CD8-positive, alpha-beta memory T cell (primary cell): ENCODE measurements at regions not wholly inside any gene's neighbourhood (a gene's known extent, or its start where the extent isn't known, plus 50 kb on each side); places are given as distances from the start of the nearest gene placed in this dataset.

Experiments
- CTCF ChIA-PET: fragments of 350-600 bp; sonication (Branson Sonifier 250); formaldehyde crosslinking; loops from one replicate; lab custom pipeline; 2021; ENCODE audit warnings: antibody characterized with exemption; lab: Charles Lee
- POLR2A ChIA-PET: fragments of 350-600 bp; sonication (Branson Sonifier 250); formaldehyde crosslinking; loops from one replicate; lab custom pipeline; 2021; ENCODE audit warnings: antibody characterized with exemption; lab: Charles Lee
- DNase-seq, 5 donors: peaks; one replicate each; pipeline versions ENCODE4 v3.0.0 to v3.0.0-alpha.2; 2020 to 2022; ENCODE audit warnings: mixed read lengths in 1 of 5
- H3K27ac ChIP-seq: one replicate; pipeline ENCODE4 v1.7.0; 2013; ENCODE audit warnings: low read depth, mild to moderate bottlenecking, low read length, moderate library complexity
- H3K27me3 ChIP-seq: 2 replicates; pipeline ENCODE4 v1.7.0; 2013; ENCODE audit warnings: low read length, mild to moderate bottlenecking; ENCODE audit not compliant: insufficient read depth, poor library complexity, severe bottlenecking
- H3K36me3 ChIP-seq: 2 replicates; pipeline ENCODE4 v1.7.0; 2013; ENCODE audit warnings: mild to moderate bottlenecking, low read length, moderate library complexity; ENCODE audit not compliant: insufficient read depth
- H3K4me1 ChIP-seq: 2 replicates; pipeline ENCODE4 v1.7.0; 2013; ENCODE audit warnings: mild to moderate bottlenecking, low read length, moderate library complexity; ENCODE audit not compliant: insufficient read depth
- H3K4me3 ChIP-seq: 2 replicates; pipeline ENCODE4 v1.7.0; 2013; ENCODE audit warnings: mild to moderate bottlenecking, low read length
- H3K9me3 ChIP-seq: 2 replicates; pipeline ENCODE4 v1.7.0; 2013; ENCODE audit warnings: mild to moderate bottlenecking, low read length
- H3K27ac Mint-ChIP-seq, 8 donors: one replicate each; pipeline ENCODE4 v1.8.0; 2020 to 2021; ENCODE audit warnings: mixed read lengths in 8 of 8, mild to moderate bottlenecking in 6 of 8, inconsistent platforms in 3 of 8, moderate library complexity in 3 of 8
- H3K27me3 Mint-ChIP-seq, 2 donors: one replicate each; pipeline ENCODE4 v1.8.0; 2020 to 2021; ENCODE audit warnings: mixed read lengths in 2 of 2, mild to moderate bottlenecking in 1 of 2, moderate library complexity in 1 of 2
- H3K36me3 Mint-ChIP-seq, 3 donors: one replicate each; pipeline ENCODE4 v1.8.0; 2020 to 2021; ENCODE audit warnings: mixed read lengths in 3 of 3, inconsistent platforms in 1 of 3, mild to moderate bottlenecking in 1 of 3
- H3K4me1 Mint-ChIP-seq, 3 donors: one replicate each; pipeline ENCODE4 v1.8.0; 2020 to 2021; ENCODE audit warnings: mixed read lengths in 3 of 3, inconsistent platforms in 1 of 3, mild to moderate bottlenecking in 1 of 3
- H3K4me3 Mint-ChIP-seq, 7 donors: one replicate each; pipeline ENCODE4 v1.8.0; 2020 to 2021; ENCODE audit warnings: mixed read lengths in 7 of 7, mild to moderate bottlenecking in 6 of 7, moderate library complexity in 4 of 7, inconsistent platforms in 2 of 7
- H3K9me3 Mint-ChIP-seq, 5 donors: one replicate each; pipeline ENCODE4 v1.8.0; 2020 to 2022; ENCODE audit warnings: mixed read lengths in 5 of 5, mild to moderate bottlenecking in 3 of 5, moderate library complexity in 2 of 5, inconsistent platforms in 1 of 5

GRCh38 chr3:104291878-104292277, 1074.8 kb upstream of the ALCAM start:
- Mint-ChIP-seq H3K27ac (peak overlapping the region in 7 of 8 donors; percentile 6 to 87 (median 59)), H3K9me3 (peaks cover 0 to 1% (median 0%) of the 10 kb centered on the region in 5 donors), H3K4me1 (peaks cover 11 to 23% (median 15%) of the 10 kb centered on the region in 3 donors), H3K4me3 (peak overlapping the region in 6 of 7 donors; percentile 13 to 78 (median 70)), H3K36me3 (no peaks in the 10 kb centered on the region), H3K27me3 (no peaks in the 10 kb centered on the region)
- POLR2A ChIA-PET = no interaction called here
- H3K9me3 ChIP-seq = no peaks in the 10 kb centered on the region
- H3K4me1 ChIP-seq = no peaks in the 10 kb centered on the region
- CTCF ChIA-PET = no interaction called here
- H3K4me3 ChIP-seq = peak overlapping the region; percentile 20
- no peak overlapping the region for H3K27ac ChIP-seq
- H3K27me3 ChIP-seq = no peaks in the 10 kb centered on the region
- H3K36me3 ChIP-seq = no peaks in the 10 kb centered on the region
- DNase-seq = no peak

- H3K4me1 ChIP-seq = no peaks in the 10 kb centered on the region
- CTCF ChIA-PET = no interaction called here
- H3K4me1 Mint-ChIP-seq = peaks cover under 1 to 2% (median 1%) of the 10 kb centered on the region in 3 donors
Observed at GRCh38 chr3:104297617-104298016, 1069.1 kb upstream of the ALCAM start.

GRCh38 chr3:104298662-104299061, 1068.0 kb upstream of the ALCAM start:
- H3K9me3 Mint-ChIP-seq = no peaks in the 10 kb centered on the region
- ChIA-PET CTCF (no interaction called here), POLR2A (no interaction called here)
- no peak overlapping the region for H3K4me3 Mint-ChIP-seq
- H3K9me3 ChIP-seq = no peaks in the 10 kb centered on the region
- DNase-seq = no peak
- no peak overlapping the region for H3K27ac Mint-ChIP-seq
- H3K27me3 ChIP-seq = no peaks in the 10 kb centered on the region
- H3K4me3 ChIP-seq = no peak overlapping the region
- H3K27ac ChIP-seq = no peak overlapping the region
- no peaks in the 10 kb centered on the region for H3K4me1 Mint-ChIP-seq
- no peaks in the 10 kb centered on the region for H3K4me1 ChIP-seq
- H3K27me3 Mint-ChIP-seq = peaks cover 0 to 3% of the 10 kb centered on the region in 2 donors
- no peaks in the 10 kb centered on the region for H3K36me3 ChIP-seq
- no peaks in the 10 kb centered on the region for H3K36me3 Mint-ChIP-seq

More at GRCh38 chr3:104297617-104298016, 1069.1 kb upstream of the ALCAM start:
- H3K36me3 Mint-ChIP-seq = no peaks in the 10 kb centered on the region
- H3K36me3 ChIP-seq = no peaks in the 10 kb centered on the region
- H3K27me3 ChIP-seq = no peaks in the 10 kb centered on the region
- no peaks in the 10 kb centered on the region for H3K9me3 ChIP-seq
- POLR2A ChIA-PET = no interaction called here
- H3K27ac ChIP-seq = no peak overlapping the region
- H3K4me3 Mint-ChIP-seq = no peak overlapping the region
- DNase-seq = no peak
- no peaks in the 10 kb centered on the region for H3K9me3 Mint-ChIP-seq
- H3K27me3 Mint-ChIP-seq = no peaks in the 10 kb centered on the region
- no peak overlapping the region for H3K4me3 ChIP-seq
- no peak overlapping the region for H3K27ac Mint-ChIP-seq

GRCh38 chr3:104316118-104316517, 1050.6 kb upstream of the ALCAM start:
- Mint-ChIP-seq H3K9me3 (peaks cover 4 to 13% (median 8%) of the 10 kb centered on the region in 5 donors), H3K27me3 (no peaks in the 10 kb centered on the region), H3K4me1 (no peaks in the 10 kb centered on the region), H3K4me3 (no peak overlapping the region), H3K36me3 (no peaks in the 10 kb centered on the region), H3K27ac (no peak overlapping the region)
- no peak for DNase-seq
- H3K27me3 ChIP-seq = no peaks in the 10 kb centered on the region
- CTCF ChIA-PET = no interaction called here
- no peak overlapping the region for H3K4me3 ChIP-seq
- no peaks in the 10 kb centered on the region for H3K4me1 ChIP-seq
- H3K9me3 ChIP-seq = no peaks in the 10 kb centered on the region
- H3K27ac ChIP-seq = no peak overlapping the region
- POLR2A ChIA-PET = no interaction called here
- H3K36me3 ChIP-seq = no peaks in the 10 kb centered on the region

GRCh38 chr3:104323226-104323625, 1043.5 kb upstream of the ALCAM start:
- no peaks in the 10 kb centered on the region for H3K9me3 ChIP-seq
- CTCF ChIA-PET = no interaction called here
- no peak overlapping the region for H3K4me3 ChIP-seq
- Mint-ChIP-seq H3K4me1 (no peaks in the 10 kb centered on the region), H3K36me3 (no peaks in the 10 kb centered on the region), H3K27ac (no peak overlapping the region), H3K4me3 (no peak overlapping the region), H3K9me3 (peaks cover 4 to 29% (median 4%) of the 10 kb centered on the region in 5 donors), H3K27me3 (no peaks in the 10 kb centered on the region)
- POLR2A ChIA-PET = no interaction called here
- H3K27me3 ChIP-seq = no peaks in the 10 kb centered on the region
- no peaks in the 10 kb centered on the region for H3K36me3 ChIP-seq
- no peaks in the 10 kb centered on the region for H3K4me1 ChIP-seq
- no peak overlapping the region for H3K27ac ChIP-seq
- DNase-seq = no peak

GRCh38 chr3:104347291-104347690, 1019.4 kb upstream of the ALCAM start:
- Histone ChIP-seq H3K9me3 (no peaks in the 10 kb centered on the region), H3K27me3 (no peaks in the 10 kb centered on the region), H3K4me1 (no peaks in the 10 kb centered on the region), H3K36me3 (no peaks in the 10 kb centered on the region), H3K4me3 (no peak overlapping the region), H3K27ac (no peak overlapping the region)
- ChIA-PET CTCF (no interaction called here), POLR2A (no interaction called here)
- DNase-seq = no peak
- no peaks in the 10 kb centered on the region for H3K36me3 Mint-ChIP-seq
- no peaks in the 10 kb centered on the region for H3K27me3 Mint-ChIP-seq
- no peak overlapping the region for H3K27ac Mint-ChIP-seq
- no peak overlapping the region for H3K4me3 Mint-ChIP-seq
- peaks cover 0 to 2% (median 2%) of the 10 kb centered on the region in 5 donors for H3K9me3 Mint-ChIP-seq
- no peaks in the 10 kb centered on the region for H3K4me1 Mint-ChIP-seq

- Histone ChIP-seq H3K4me3 (no peak overlapping the region), H3K36me3 (no peaks in the 10 kb centered on the region), H3K27me3 (no peaks in the 10 kb centered on the region), H3K9me3 (no peaks in the 10 kb centered on the region), H3K4me1 (no peaks in the 10 kb centered on the region), H3K27ac (no peak overlapping the region)
- Mint-ChIP-seq H3K27ac (no peak overlapping the region), H3K4me1 (no peaks in the 10 kb centered on the region), H3K9me3 (peaks cover 0 to 4% (median 2%) of the 10 kb centered on the region in 5 donors), H3K36me3 (no peaks in the 10 kb centered on the region), H3K4me3 (no peak overlapping the region), H3K27me3 (no peaks in the 10 kb centered on the region)
- no peak for DNase-seq
- POLR2A ChIA-PET = no interaction called here
- CTCF ChIA-PET = no interaction called here
Observed at GRCh38 chr3:104349836-104350235, 1016.9 kb upstream of the ALCAM start.

GRCh38 chr3:104353951-104354350, 1012.8 kb upstream of the ALCAM start:
- H3K9me3 Mint-ChIP-seq = peaks cover 0 to 2% (median 2%) of the 10 kb centered on the region in 5 donors
- H3K36me3 Mint-ChIP-seq = no peaks in the 10 kb centered on the region
- H3K4me1 Mint-ChIP-seq = no peaks in the 10 kb centered on the region
- no peak overlapping the region for H3K27ac Mint-ChIP-seq
- ChIA-PET POLR2A (no interaction called here), CTCF (no interaction called here)
- no peak for DNase-seq
- H3K4me3 Mint-ChIP-seq = no peak overlapping the region
- Histone ChIP-seq H3K4me1 (no peaks in the 10 kb centered on the region), H3K9me3 (no peaks in the 10 kb centered on the region), H3K27me3 (no peaks in the 10 kb centered on the region), H3K36me3 (no peaks in the 10 kb centered on the region), H3K4me3 (no peak overlapping the region), H3K27ac (no peak overlapping the region)
- H3K27me3 Mint-ChIP-seq = no peaks in the 10 kb centered on the region

- Mint-ChIP-seq H3K4me1 (no peaks in the 10 kb centered on the region), H3K27ac (no peak overlapping the region), H3K36me3 (no peaks in the 10 kb centered on the region), H3K9me3 (peaks cover 0 to 5% (median 0%) of the 10 kb centered on the region in 5 donors), H3K4me3 (no peak overlapping the region), H3K27me3 (no peaks in the 10 kb centered on the region)
- ChIA-PET POLR2A (no interaction called here), CTCF (no interaction called here)
- H3K4me3 ChIP-seq = no peak overlapping the region
- no peaks in the 10 kb centered on the region for H3K36me3 ChIP-seq
- H3K27me3 ChIP-seq = no peaks in the 10 kb centered on the region
- no peaks in the 10 kb centered on the region for H3K9me3 ChIP-seq
- H3K27ac ChIP-seq = no peak overlapping the region
- no peaks in the 10 kb centered on the region for H3K4me1 ChIP-seq
- no peak for DNase-seq
Observed at GRCh38 chr3:104359546-104359945, 1007.2 kb upstream of the ALCAM start.
